ENCODE measurements at regions not wholly inside any gene's neighbourhood (a gene's known extent, or its start where the extent isn't known, plus 50 kb on each side); places are given as distances from the start of the nearest gene placed in this dataset.

DNA sequence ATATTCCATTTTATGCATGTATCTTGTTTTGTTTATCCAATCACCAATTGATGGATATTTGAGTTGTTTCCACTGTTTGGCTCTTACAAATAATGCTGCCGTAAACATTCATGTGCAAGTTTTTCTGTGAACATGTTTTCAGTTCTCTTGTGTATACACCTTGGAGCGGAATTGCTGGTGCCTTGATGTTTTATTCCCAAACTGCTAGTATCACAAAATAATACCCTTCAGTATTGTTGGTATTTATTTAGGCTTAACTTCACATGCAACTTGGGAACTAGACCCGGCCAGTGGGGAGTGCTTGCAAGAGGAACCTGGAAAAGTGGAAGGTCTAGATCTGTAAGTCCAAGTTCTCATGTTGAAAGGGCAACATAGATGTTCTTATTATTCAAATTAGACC, 115.9 kb downstream of the CRYAA start:
- TF ChIP-seq SIN3A (IDR thresholded peaks at IDR 0.05; ENCODE audit: borderline replicate concordance, low read depth, low read length) (no peak), TCF12 (IDR thresholded peaks at IDR 0.05) (no peak), NFIC (IDR thresholded peaks at IDR 0.05; ENCODE audit: borderline replicate concordance) (no peak), FOXJ3 (CRISPR knock-in tag; IDR thresholded peaks at IDR 0.05) (no peak), CHD2 (IDR thresholded peaks at IDR 0.05; ENCODE audit: low read length, partially characterized antibody) (no peak), RXRA (IDR thresholded peaks at IDR 0.05; ENCODE audit: borderline replicate concordance, low read depth) (no peak), EP300 (IDR thresholded peaks at IDR 0.05; ENCODE audit: borderline replicate concordance in 1 of 2, low read depth in 1 of 2, low read length in 1 of 2) (no peak), TEAD4 (IDR thresholded peaks at IDR 0.05; ENCODE audit: borderline replicate concordance, insufficient read depth) (no peak), GABPA (IDR thresholded peaks at IDR 0.05; ENCODE audit: low read depth) (no peak), RAD21 (IDR thresholded peaks at IDR 0.05; ENCODE audit: low read length) (no peak)
- TF ChIP-seq, protein P1, sequence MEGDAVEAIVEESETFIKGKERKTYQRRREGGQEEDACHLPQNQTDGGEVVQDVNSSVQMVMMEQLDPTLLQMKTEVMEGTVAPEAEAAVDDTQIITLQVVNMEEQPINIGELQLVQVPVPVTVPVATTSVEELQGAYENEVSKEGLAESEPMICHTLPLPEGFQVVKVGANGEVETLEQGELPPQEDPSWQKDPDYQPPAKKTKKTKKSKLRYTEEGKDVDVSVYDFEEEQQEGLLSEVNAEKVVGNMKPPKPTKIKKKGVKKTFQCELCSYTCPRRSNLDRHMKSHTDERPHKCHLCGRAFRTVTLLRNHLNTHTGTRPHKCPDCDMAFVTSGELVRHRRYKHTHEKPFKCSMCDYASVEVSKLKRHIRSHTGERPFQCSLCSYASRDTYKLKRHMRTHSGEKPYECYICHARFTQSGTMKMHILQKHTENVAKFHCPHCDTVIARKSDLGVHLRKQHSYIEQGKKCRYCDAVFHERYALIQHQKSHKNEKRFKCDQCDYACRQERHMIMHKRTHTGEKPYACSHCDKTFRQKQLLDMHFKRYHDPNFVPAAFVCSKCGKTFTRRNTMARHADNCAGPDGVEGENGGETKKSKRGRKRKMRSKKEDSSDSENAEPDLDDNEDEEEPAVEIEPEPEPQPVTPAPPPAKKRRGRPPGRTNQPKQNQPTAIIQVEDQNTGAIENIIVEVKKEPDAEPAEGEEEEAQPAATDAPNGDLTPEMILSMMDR (IDR thresholded peaks at IDR 0.05), result no peak
- TF ChIP-seq, protein P2, sequence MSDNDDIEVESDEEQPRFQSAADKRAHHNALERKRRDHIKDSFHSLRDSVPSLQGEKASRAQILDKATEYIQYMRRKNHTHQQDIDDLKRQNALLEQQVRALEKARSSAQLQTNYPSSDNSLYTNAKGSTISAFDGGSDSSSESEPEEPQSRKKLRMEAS (IDR thresholded peaks at IDR 0.05; ENCODE audit: low read depth), result no peak

Data from SK-N-SH (cell line).